ENCODE measurements at regions not wholly inside any gene's neighbourhood (a gene's known extent, or its start where the extent isn't known, plus 50 kb on each side); places are given as distances from the start of the nearest gene placed in this dataset.

GRCh38 chr3:132084982-132085381 lies 50.2 kb upstream of the CPNE4 start:
- DNase-seq = no peak
- Histone ChIP-seq H3K4me3 (ENCODE audit: low read length) (no peak overlapping the region), H3K27ac (ENCODE audit: low read length) (no peak overlapping the region), H3K27me3 (ENCODE audit: control insufficient read depth, insufficient read depth) (no peaks in the 10 kb centered on the region), H3K9me3 (ENCODE audit: control insufficient read depth, low read length) (no peaks in the 10 kb centered on the region), H3K4me1 (ENCODE audit: control insufficient read depth, insufficient read depth, low read length) (no peaks in the 10 kb centered on the region)
- no peak for ATAC-seq
- intact Hi-C loops (cut with DNase I) = no loop called here

- no peak overlapping the region for H3K27ac ChIP-seq (ENCODE audit: low read length)
- H3K9me3 ChIP-seq (ENCODE audit: control insufficient read depth, low read length) = no peaks in the 10 kb centered on the region
- DNase-seq (no peak), ATAC-seq (no peak)
- H3K4me3 ChIP-seq (ENCODE audit: low read length) = no peak overlapping the region
- WGBS = 68% methylated on average over 1 of the region's 1 CpG
- no peaks in the 10 kb centered on the region for H3K27me3 ChIP-seq (ENCODE audit: control insufficient read depth, insufficient read depth)
- intact Hi-C loops (cut with DNase I) = no loop called here
- no peaks in the 10 kb centered on the region for H3K4me1 ChIP-seq (ENCODE audit: control insufficient read depth, insufficient read depth, low read length)
Measured at GRCh38 chr3:132087356-132087755, 52.5 kb upstream of the CPNE4 start.

- Histone ChIP-seq H3K27ac (ENCODE audit: low read length) (no peak overlapping the region), H3K27me3 (ENCODE audit: control insufficient read depth, insufficient read depth) (no peaks in the 10 kb centered on the region), H3K9me3 (ENCODE audit: control insufficient read depth, low read length) (no peaks in the 10 kb centered on the region), H3K4me1 (ENCODE audit: control insufficient read depth, insufficient read depth, low read length) (no peaks in the 10 kb centered on the region), H3K4me3 (ENCODE audit: low read length) (no peak overlapping the region)
- intact Hi-C loops (cut with DNase I) = no loop called here
- DNase-seq = no peak
- WGBS = 43% methylated on average over 2 of the region's 2 CpGs
- no peak for ATAC-seq
Measured at GRCh38 chr3:132088291-132088690, 53.5 kb upstream of the CPNE4 start.

- 66% methylated on average over 2 of the region's 2 CpGs for WGBS
- no peak for DNase-seq
Measured at GRCh38 chr3:132090921-132091320, 56.1 kb upstream of the CPNE4 start.

GRCh38 chr3:132116601-132117000 lies 81.8 kb upstream of the CPNE4 start:
- Histone ChIP-seq H3K4me3 (ENCODE audit: low read length) (no peak overlapping the region), H3K27me3 (ENCODE audit: control insufficient read depth, insufficient read depth) (no peaks in the 10 kb centered on the region), H3K9me3 (ENCODE audit: control insufficient read depth, low read length) (peaks cover 2% of the 10 kb centered on the region), H3K27ac (ENCODE audit: low read length) (no peak overlapping the region), H3K4me1 (ENCODE audit: control insufficient read depth, insufficient read depth, low read length) (no peaks in the 10 kb centered on the region)
- intact Hi-C loops (cut with DNase I) = loop anchor here in 1 of 4 donors (10.0 kb wide), 1 partner anchor 62 kb away; no protein-coding TSS in a partner anchor
- WGBS = 83% methylated on average over 1 of the region's 1 CpG
- no peak for ATAC-seq
- no peak for DNase-seq

More at GRCh38 chr3:132090921-132091320, 56.1 kb upstream of the CPNE4 start:
- no peaks in the 10 kb centered on the region for H3K9me3 ChIP-seq (ENCODE audit: control insufficient read depth, low read length)
- intact Hi-C loops (cut with DNase I) = no loop called here
- H3K27me3 ChIP-seq (ENCODE audit: control insufficient read depth, insufficient read depth) = no peaks in the 10 kb centered on the region
- no peak for ATAC-seq
- no peak overlapping the region for H3K4me3 ChIP-seq (ENCODE audit: low read length)
- H3K27ac ChIP-seq (ENCODE audit: low read length) = no peak overlapping the region
- H3K4me1 ChIP-seq (ENCODE audit: control insufficient read depth, insufficient read depth, low read length) = no peaks in the 10 kb centered on the region

GRCh38 chr3:132117642-132118041 lies 82.8 kb upstream of the CPNE4 start:
- intact Hi-C loops (cut with DNase I) = loop anchor here in 1 of 4 donors (10.0 kb wide), 1 partner anchor 63 kb away; no protein-coding TSS in a partner anchor
- H3K9me3 ChIP-seq (ENCODE audit: control insufficient read depth, low read length) = peaks cover 2% of the 10 kb centered on the region
- H3K4me3 ChIP-seq (ENCODE audit: low read length) = no peak overlapping the region
- H3K27ac ChIP-seq (ENCODE audit: low read length) = no peak overlapping the region
- WGBS = 87% methylated on average over 1 of the region's 1 CpG
- H3K4me1 ChIP-seq (ENCODE audit: control insufficient read depth, insufficient read depth, low read length) = no peaks in the 10 kb centered on the region
- ATAC-seq = no peak
- no peaks in the 10 kb centered on the region for H3K27me3 ChIP-seq (ENCODE audit: control insufficient read depth, insufficient read depth)
- no peak for DNase-seq

GRCh38 chr3:132119531-132119930 lies 84.7 kb upstream of the CPNE4 start:
- DNase-seq = no peak
- WGBS = 38% methylated on average over 1 of the region's 1 CpG
- Histone ChIP-seq H3K4me1 (ENCODE audit: control insufficient read depth, insufficient read depth, low read length) (no peaks in the 10 kb centered on the region), H3K4me3 (ENCODE audit: low read length) (no peak overlapping the region), H3K27ac (ENCODE audit: low read length) (no peak overlapping the region), H3K27me3 (ENCODE audit: control insufficient read depth, insufficient read depth) (no peaks in the 10 kb centered on the region), H3K9me3 (ENCODE audit: control insufficient read depth, low read length) (no peaks in the 10 kb centered on the region)
- ATAC-seq = no peak
- intact Hi-C loops (cut with DNase I) = loop anchor here in 1 of 4 donors (10.0 kb wide), 1 partner anchor 65 kb away; no protein-coding TSS in a partner anchor

GRCh38 chr3:132124096-132124495 lies 89.3 kb upstream of the CPNE4 start:
- H3K27me3 ChIP-seq (ENCODE audit: control insufficient read depth, insufficient read depth) = no peaks in the 10 kb centered on the region
- H3K9me3 ChIP-seq (ENCODE audit: control insufficient read depth, low read length) = no peaks in the 10 kb centered on the region
- no peak overlapping the region for H3K27ac ChIP-seq (ENCODE audit: low read length)
- H3K4me1 ChIP-seq (ENCODE audit: control insufficient read depth, insufficient read depth, low read length) = no peaks in the 10 kb centered on the region
- H3K4me3 ChIP-seq (ENCODE audit: low read length) = no peak overlapping the region
- no peak for DNase-seq
- intact Hi-C loops (cut with DNase I) = no loop called here
- 76% methylated on average over 3 of the region's 3 CpGs for WGBS
- no peak for ATAC-seq

- DNase-seq = no peak
- Histone ChIP-seq H3K27me3 (ENCODE audit: control insufficient read depth, insufficient read depth) (no peaks in the 10 kb centered on the region), H3K4me1 (ENCODE audit: control insufficient read depth, insufficient read depth, low read length) (no peaks in the 10 kb centered on the region), H3K27ac (ENCODE audit: low read length) (no peak overlapping the region), H3K9me3 (ENCODE audit: control insufficient read depth, low read length) (no peaks in the 10 kb centered on the region), H3K4me3 (ENCODE audit: low read length) (no peak overlapping the region)
- intact Hi-C loops (cut with DNase I) = no loop called here
- ATAC-seq = no peak
- 78% methylated on average over 4 of the region's 4 CpGs for WGBS
Measured at GRCh38 chr3:132124651-132125284, 90.0 kb upstream of the CPNE4 start.

GRCh38 chr3:132134611-132135010 lies 99.8 kb upstream of the CPNE4 start:
- intact Hi-C loops (cut with DNase I) = no loop called here
- H3K27me3 ChIP-seq (ENCODE audit: control insufficient read depth, insufficient read depth) = no peaks in the 10 kb centered on the region
- DNase-seq (no peak), ATAC-seq (no peak)
- no peak overlapping the region for H3K27ac ChIP-seq (ENCODE audit: low read length)
- no peak overlapping the region for H3K4me3 ChIP-seq (ENCODE audit: low read length)
- WGBS = 43% methylated on average over 1 of the region's 1 CpG
- no peaks in the 10 kb centered on the region for H3K9me3 ChIP-seq (ENCODE audit: control insufficient read depth, low read length)
- no peaks in the 10 kb centered on the region for H3K4me1 ChIP-seq (ENCODE audit: control insufficient read depth, insufficient read depth, low read length)

GRCh38 chr3:132135628-132136333 lies 101.0 kb upstream of the CPNE4 start:
- WGBS = 60% methylated on average over 4 of the region's 4 CpGs
- intact Hi-C loops (cut with DNase I) = no loop called here
- Histone ChIP-seq H3K4me1 (ENCODE audit: control insufficient read depth, insufficient read depth, low read length) (no peaks in the 10 kb centered on the region), H3K9me3 (ENCODE audit: control insufficient read depth, low read length) (no peaks in the 10 kb centered on the region), H3K4me3 (ENCODE audit: low read length) (no peak overlapping the region), H3K27ac (ENCODE audit: low read length) (no peak overlapping the region), H3K27me3 (ENCODE audit: control insufficient read depth, insufficient read depth) (no peaks in the 10 kb centered on the region)
- ATAC-seq = no peak
- no peak for DNase-seq

All from right cardiac atrium (tissue), 5 donors.